Breast epithelium (tissue), 4 donors: ENCODE measurements at regions not wholly inside any gene's neighbourhood (a gene's known extent, or its start where the extent isn't known, plus 50 kb on each side); places are given as distances from the start of the nearest gene placed in this dataset.

Experiments
- DNase-seq, 2 donors: peaks; one replicate each; pipeline ENCODE4 v3.0.0-alpha.2; 2019; ENCODE audit warnings: low spot score in 2 of 2
- H3K27ac ChIP-seq, 2 donors: fragments of 200-600 bp; sonication (generic) in 1 of 2; one replicate each; pipeline ENCODE4 v1.5.1; 2016 to 2019; ENCODE audit warnings: mild to moderate bottlenecking in 1 of 2
- H3K27me3 ChIP-seq, 2 donors: fragments of 200-600 bp; sonication (generic) in 1 of 2; one replicate each; pipeline versions ENCODE4 v1.5.1 to v1.6.0; 2017 to 2019; ENCODE audit warnings: control low read depth in 1 of 2, mild to moderate bottlenecking in 1 of 2
- H3K36me3 ChIP-seq: fragments of 200-600 bp; one replicate; pipeline ENCODE4 v1.5.1; 2019
- H3K4me1 ChIP-seq, 2 donors: fragments of 200-600 bp; sonication (generic); one replicate each; pipeline ENCODE4 v1.5.1; 2016 to 2019; ENCODE audit warnings: control low read depth in 1 of 2
- H3K4me3 ChIP-seq, 3 donors: fragments of 200-600 bp; sonication (generic); 1 replicate in 2 of 3; 2 replicates in 1 of 3; pipeline ENCODE4 v1.5.1; 2016 to 2019; ENCODE audit warnings: mild to moderate bottlenecking in 3 of 3, moderate library complexity in 2 of 3
- H3K9me3 ChIP-seq, 2 donors: fragments of 200-600 bp; sonication (generic) in 1 of 2; one replicate each; pipeline ENCODE4 v1.5.1; 2016 to 2019; ENCODE audit warnings: control low read depth in 1 of 2
- POLR2A ChIP-seq: fragments of 450-650 bp; IDR thresholded peaks from one replicate; pipeline ENCODE4 v1.6.1; 2016; ENCODE audit warnings: antibody characterized with exemption, mild to moderate bottlenecking, moderate library complexity
- POLR2AphosphoS5 ChIP-seq, 3 donors: sonication (generic); formaldehyde crosslinking; IDR thresholded peaks; one replicate each; pipeline ENCODE4 v1.6.1; 2017; ENCODE audit warnings: antibody characterized with exemption in 3 of 3
- intact Hi-C: fragments of 100-400 bp; cut with DNase I; formaldehyde crosslinking; loops from one replicate; pipeline ENCODE4 v1.15.1; 2023; ENCODE audit warnings: low total_unique reads
- TF ChIP-seq, protein P1 (sequence below), 3 donors: fragments of 450-650 bp; IDR thresholded peaks; one replicate each; pipeline ENCODE4 v1.5.1; 2016 to 2017; ENCODE audit warnings: antibody characterized with exemption in 3 of 3, mild to moderate bottlenecking in 3 of 3, moderate library complexity in 3 of 3

DNA sequence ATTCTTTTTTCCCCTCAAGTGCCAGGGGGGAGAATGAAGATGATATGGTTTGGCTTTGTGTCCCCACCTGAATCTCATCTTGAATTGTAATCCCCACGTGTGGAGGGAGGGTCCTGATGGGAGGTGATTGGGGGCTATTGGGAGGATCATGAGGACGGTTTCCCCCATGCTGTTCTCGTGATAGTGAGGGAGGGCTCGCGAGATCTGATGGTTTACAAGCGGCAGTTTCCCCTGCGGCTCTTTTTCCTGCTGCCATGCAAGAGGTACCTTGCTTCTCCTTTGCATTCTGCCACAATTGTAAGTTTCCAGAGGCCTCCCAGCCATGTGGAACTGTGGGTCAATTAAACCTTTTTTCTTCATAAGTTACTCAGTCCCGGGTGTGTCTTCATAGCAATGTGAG is 173.7 kb downstream of the CAND1 start:
- DNase-seq: no peak
- Histone ChIP-seq H3K27ac (no peak overlapping the region), H3K4me3 (no peak overlapping the region), H3K36me3 (no peaks in the 10 kb centered on the region), H3K4me1 (no peaks in the 10 kb centered on the region), H3K9me3 (no peaks in the 10 kb centered on the region), H3K27me3 (no peaks in the 10 kb centered on the region)
- intact Hi-C loops: no loop called here
- TF ChIP-seq, protein P1, sequence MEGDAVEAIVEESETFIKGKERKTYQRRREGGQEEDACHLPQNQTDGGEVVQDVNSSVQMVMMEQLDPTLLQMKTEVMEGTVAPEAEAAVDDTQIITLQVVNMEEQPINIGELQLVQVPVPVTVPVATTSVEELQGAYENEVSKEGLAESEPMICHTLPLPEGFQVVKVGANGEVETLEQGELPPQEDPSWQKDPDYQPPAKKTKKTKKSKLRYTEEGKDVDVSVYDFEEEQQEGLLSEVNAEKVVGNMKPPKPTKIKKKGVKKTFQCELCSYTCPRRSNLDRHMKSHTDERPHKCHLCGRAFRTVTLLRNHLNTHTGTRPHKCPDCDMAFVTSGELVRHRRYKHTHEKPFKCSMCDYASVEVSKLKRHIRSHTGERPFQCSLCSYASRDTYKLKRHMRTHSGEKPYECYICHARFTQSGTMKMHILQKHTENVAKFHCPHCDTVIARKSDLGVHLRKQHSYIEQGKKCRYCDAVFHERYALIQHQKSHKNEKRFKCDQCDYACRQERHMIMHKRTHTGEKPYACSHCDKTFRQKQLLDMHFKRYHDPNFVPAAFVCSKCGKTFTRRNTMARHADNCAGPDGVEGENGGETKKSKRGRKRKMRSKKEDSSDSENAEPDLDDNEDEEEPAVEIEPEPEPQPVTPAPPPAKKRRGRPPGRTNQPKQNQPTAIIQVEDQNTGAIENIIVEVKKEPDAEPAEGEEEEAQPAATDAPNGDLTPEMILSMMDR (IDR thresholded peaks at IDR 0.05): no peak
- TF ChIP-seq POLR2A (no peak), POLR2AphosphoS5 (IDR thresholded peaks at IDR 0.05) (no peak)

GRCh38 chr12:67444542-67444941 is 175.4 kb downstream of the CAND1 start:
- TF ChIP-seq, protein P1 (IDR thresholded peaks at IDR 0.05): no peak
- TF ChIP-seq POLR2A: no peak
- no peak overlapping the region for H3K27ac ChIP-seq
- intact Hi-C loops: no loop called here

DNA sequence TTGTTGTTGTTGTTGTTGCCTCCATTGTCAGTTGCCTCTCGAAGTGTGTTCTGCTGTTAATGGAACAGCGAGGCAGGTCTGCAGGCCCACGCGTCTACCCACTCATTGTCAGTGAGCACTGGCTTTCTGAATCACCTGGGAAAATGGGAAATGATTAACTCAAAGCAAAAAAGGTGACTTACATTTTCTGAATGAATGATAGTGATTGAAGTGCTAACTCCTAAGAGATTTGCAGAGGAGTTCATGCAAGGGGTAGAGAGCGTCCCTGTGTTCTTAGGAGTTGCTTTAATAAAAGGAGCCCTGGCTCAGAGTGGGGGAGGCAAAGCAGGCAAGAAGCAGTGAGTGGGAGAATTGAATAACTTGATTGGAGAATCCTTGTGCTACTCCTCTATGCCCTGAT is 177.6 kb downstream of the CAND1 start:
- no peaks in the 10 kb centered on the region for H3K36me3 ChIP-seq
- no peak overlapping the region for H3K4me3 ChIP-seq
- intact Hi-C loops: no loop called here
- TF ChIP-seq, protein P1 (IDR thresholded peaks at IDR 0.05): no peak
- TF ChIP-seq POLR2A: no peak
- TF ChIP-seq POLR2AphosphoS5 (IDR thresholded peaks at IDR 0.05): no peak
- no peaks in the 10 kb centered on the region for H3K27me3 ChIP-seq
- no peak for DNase-seq
- no peaks in the 10 kb centered on the region for H3K4me1 ChIP-seq
- H3K27ac ChIP-seq: no peak overlapping the region
- no peaks in the 10 kb centered on the region for H3K9me3 ChIP-seq

More at GRCh38 chr12:67444542-67444941, 175.4 kb downstream of the CAND1 start:
- Histone ChIP-seq H3K9me3 (no peaks in the 10 kb centered on the region), H3K4me3 (no peak overlapping the region), H3K27me3 (no peaks in the 10 kb centered on the region), H3K36me3 (no peaks in the 10 kb centered on the region), H3K4me1 (no peaks in the 10 kb centered on the region)
- no peak for DNase-seq

DNA sequence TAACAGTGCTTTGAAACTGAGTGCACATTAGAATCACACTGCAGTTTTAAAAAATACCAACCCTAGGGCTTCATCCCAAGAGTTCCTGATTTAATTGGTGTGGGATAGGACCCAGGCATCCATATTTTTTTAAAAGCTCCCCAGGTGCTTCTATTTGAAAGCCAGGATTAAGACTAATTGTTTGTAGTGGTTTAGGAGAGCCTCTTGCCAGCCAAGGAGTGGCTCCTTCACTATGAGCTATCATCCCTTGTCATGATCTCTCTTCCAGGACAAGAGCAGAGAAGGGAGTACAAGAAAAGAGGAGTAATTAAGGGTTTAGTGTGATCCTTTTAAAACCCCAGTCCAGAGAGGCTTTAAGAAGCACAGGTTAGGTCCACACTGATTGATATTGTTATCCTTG is 178.0 kb downstream of the CAND1 start:
- intact Hi-C loops: no loop called here

GRCh38 chr12:67449591-67450052 is 180.5 kb downstream of the CAND1 start:
- Histone ChIP-seq H3K9me3 (no peaks in the 10 kb centered on the region), H3K27ac (no peak overlapping the region), H3K4me3 (no peak overlapping the region), H3K4me1 (no peaks in the 10 kb centered on the region), H3K27me3 (no peaks in the 10 kb centered on the region), H3K36me3 (no peaks in the 10 kb centered on the region)
- intact Hi-C loops: no loop called here
- TF ChIP-seq POLR2A (no peak), POLR2AphosphoS5 (IDR thresholded peaks at IDR 0.05) (no peak)
- TF ChIP-seq, protein P1 (IDR thresholded peaks at IDR 0.05): no peak
- DNase-seq: no peak

More for the DNA sequence above, 178.0 kb downstream of the CAND1 start:
- Histone ChIP-seq H3K27me3 (no peaks in the 10 kb centered on the region), H3K4me3 (no peak overlapping the region), H3K4me1 (no peaks in the 10 kb centered on the region), H3K27ac (no peak overlapping the region), H3K9me3 (no peaks in the 10 kb centered on the region), H3K36me3 (no peaks in the 10 kb centered on the region)
- TF ChIP-seq POLR2A: no peak
- TF ChIP-seq, protein P1 (IDR thresholded peaks at IDR 0.05): no peak
- no peak for DNase-seq
